ENCODE measurements at regions not wholly inside any gene's neighbourhood (a gene's known extent, or its start where the extent isn't known, plus 50 kb on each side); places are given as distances from the start of the nearest gene placed in this dataset.

GRCh38 chr12:126519833-126520232 lies 1454.6 kb downstream of the AACS start:
- H3K4me1 ChIP-seq (replicated peaks in 1 of 4; ENCODE audit: control insufficient read depth in 3 of 4, insufficient read depth in 4 of 4, low read length in 3 of 4), result no peaks in the 10 kb centered on the region
- H3K27ac ChIP-seq (ENCODE audit: low read depth, low read length), result no peak overlapping the region
- no peak overlapping the region for H4K91ac ChIP-seq (replicated peaks; ENCODE audit: insufficient read length, low read length)
- no peak overlapping the region for H3K56ac ChIP-seq (replicated peaks; ENCODE audit: insufficient read length, low read depth, low read length)
- no peaks in the 10 kb centered on the region for H3K36me3 ChIP-seq (ENCODE audit: control insufficient read depth in 2 of 4, insufficient read depth in 4 of 4, low read length in 3 of 4)
- H2AK5ac ChIP-seq (ENCODE audit: low read depth, low read length), result no peak overlapping the region
- POLR2A ChIA-PET (ENCODE audit: partially characterized antibody), result no interaction called here
- CTCF ChIA-PET (ENCODE audit: partially characterized antibody), result interaction anchor here (1.0 kb wide), 1 partner anchor 157 kb away, joined by 3 read pairs; no protein-coding TSS in a partner anchor
- no peak for TF ChIP-seq CREB1 (IDR thresholded peaks at IDR 0.05)
- no peak for TF ChIP-seq CBX5 (IDR thresholded peaks at IDR 0.05; ENCODE audit: low read depth, low read length)
- no peak for TF ChIP-seq ATF3 (IDR thresholded peaks at IDR 0.05; ENCODE audit: insufficient read depth, low read depth, low read length)
- no peak for TF ChIP-seq YY1 (IDR thresholded peaks at IDR 0.05; ENCODE audit: low read depth, low read length)
- no peak for TF ChIP-seq RNF2 (IDR thresholded peaks at IDR 0.05; ENCODE audit: borderline replicate concordance, low read depth, low read length, missing control alignments, poor library complexity, severe bottlenecking)
- TF ChIP-seq POLR2A (IDR thresholded peaks at IDR 0.05; ENCODE audit: control extremely low read depth in 1 of 2, low read depth in 2 of 2, low read length in 2 of 2), result no peak
- TF ChIP-seq PHF8 (conservative IDR thresholded peaks at IDR 0.05; ENCODE audit: low read depth, low read length), result no peak
- no peak for TF ChIP-seq TCF12 (IDR thresholded peaks at IDR 0.05; ENCODE audit: low read depth, low read length)
- no peak for TF ChIP-seq TAF7 (optimal IDR thresholded peaks at IDR 0.05; ENCODE audit: borderline replicate concordance, low read depth, low read length)
- no peak for TF ChIP-seq NANOG (IDR thresholded peaks at IDR 0.05; ENCODE audit: insufficient read depth, low read depth, low read length, poor library complexity, severe bottlenecking)
- no peak for TF ChIP-seq SRF (IDR thresholded peaks at IDR 0.05; ENCODE audit: low read depth, low read length)
- TF ChIP-seq BCL11A (IDR thresholded peaks at IDR 0.05; ENCODE audit: low read depth in 2 of 2, low read length in 2 of 2), result no peak
- TF ChIP-seq FOSL1 (IDR thresholded peaks at IDR 0.05; ENCODE audit: insufficient read depth, low read depth, low read length), result no peak
- TF ChIP-seq TAF1 (IDR thresholded peaks at IDR 0.05; ENCODE audit: low read depth, low read length), result no peak
- no peak for TF ChIP-seq MAFK (IDR thresholded peaks at IDR 0.05; ENCODE audit: low read depth, low read length)
- no peak for TF ChIP-seq CEBPB (IDR thresholded peaks at IDR 0.05; ENCODE audit: low read depth, low read length)
- DNase-seq (ENCODE audit: low read depth in 1 of 2, low spot score in 2 of 2), result no peak
- no peaks in the 10 kb centered on the region for H3K9me3 ChIP-seq (ENCODE audit: insufficient read depth in 2 of 2, low read depth in 1 of 2, low read length in 1 of 2)
- H4K8ac ChIP-seq (ENCODE audit: extremely low read depth, insufficient read depth, low read length), result no peak overlapping the region
- H2BK20ac ChIP-seq (ENCODE audit: low read length), result no peak overlapping the region
- no peak overlapping the region for H3K4me2 ChIP-seq (ENCODE audit: insufficient read depth in 1 of 2, low read depth in 2 of 2, low read length in 2 of 2)
- H3K18ac ChIP-seq (ENCODE audit: extremely low read depth, low read length), result no peak overlapping the region
- no peak overlapping the region for H3K4me3 ChIP-seq (ENCODE audit: extremely low read depth in 1 of 4, insufficient read depth in 2 of 4, low read depth in 3 of 4, low read length in 4 of 4)
- no peak overlapping the region for H2BK5ac ChIP-seq (ENCODE audit: low read depth, low read length)
- H4K5ac ChIP-seq (ENCODE audit: insufficient read length, low read depth, low read length), result no peak overlapping the region
- H3K23me2 ChIP-seq (ENCODE audit: low read depth, low read length), result no peaks in the 10 kb centered on the region
- no peaks in the 10 kb centered on the region for H3K79me1 ChIP-seq (ENCODE audit: low read depth, low read length)
- H2BK120ac ChIP-seq (replicated peaks; ENCODE audit: low read depth, low read length), result no peak overlapping the region
- no peaks in the 10 kb centered on the region for H3K27me3 ChIP-seq (replicated peaks in 1 of 4; ENCODE audit: control insufficient read depth in 3 of 4, extremely low read depth in 1 of 4, insufficient read depth in 3 of 4, low read length in 3 of 4)
- no peak for FAIRE-seq
- H3K14ac ChIP-seq (ENCODE audit: insufficient read length), result no peak overlapping the region
- H2BK15ac ChIP-seq (ENCODE audit: low read length), result no peak overlapping the region
- H4K20me1 ChIP-seq (replicated peaks in 1 of 2; ENCODE audit: control insufficient read depth in 1 of 2, insufficient read depth in 2 of 2, low read length in 2 of 2), result no peaks in the 10 kb centered on the region
- 90% methylated on average over 3 of the region's 3 CpGs; no CpG with 5 or more reads in 1 of the 2 experiments for WGBS, 2 experiments (ENCODE audit: extremely low coverage in 1 of 2, insufficient coverage in 1 of 2, insufficient read length in 1 of 2, insufficient replicate concordance in 2 of 2, low coverage in 1 of 2, low lambda C conversion rate in 2 of 2, missing lambda C conversion rate in 1 of 2)
- no peak overlapping the region for H3K4ac ChIP-seq (replicated peaks; ENCODE audit: insufficient read length, low read depth, low read length)
- no peak overlapping the region for H2BK12ac ChIP-seq (ENCODE audit: low read depth, low read length)
- peak overlapping the region; percentile 82; the same call in 1 of the 2 replicates for H2AFZ ChIP-seq (ENCODE audit: low read length)
- no peak overlapping the region for H3K9ac ChIP-seq (replicated peaks in 1 of 4; ENCODE audit: extremely low read depth in 1 of 4, low read depth in 3 of 4, low read length in 3 of 4)
- H3K79me2 ChIP-seq (ENCODE audit: control insufficient read depth in 1 of 2, insufficient read depth in 2 of 2, low read length in 2 of 2), result no peaks in the 10 kb centered on the region
- no peak overlapping the region for H3K23ac ChIP-seq (ENCODE audit: insufficient read length)
